ENCODE measurements at regions not wholly inside any gene's neighbourhood (a gene's known extent, or its start where the extent isn't known, plus 50 kb on each side); places are given as distances from the start of the nearest gene placed in this dataset.

- intact Hi-C loops (cut with micrococcal nuclease): no loop called here
- DNase-seq (ENCODE audit: extremely low read depth in 1 of 4, low spot score in 3 of 4) (no peak), ATAC-seq (no peak), FAIRE-seq (no peak)
- Histone ChIP-seq H3K79me2 (ENCODE audit: control insufficient read depth, insufficient read depth, low read length) (no peaks in the 10 kb centered on the region), H3K27me3 (ENCODE audit: control insufficient read depth in 2 of 2, insufficient read depth in 2 of 2, low read length in 2 of 2) (no peaks in the 10 kb centered on the region), H3K36me3 (ENCODE audit: control insufficient read depth, insufficient read depth, low read length) (no peaks in the 10 kb centered on the region), H3K4me1 (replicated peaks in 1 of 2; ENCODE audit: control insufficient read depth in 2 of 2, insufficient read depth in 2 of 2, low read length in 2 of 2) (no peaks in the 10 kb centered on the region), H3K9ac (ENCODE audit: insufficient read depth in 1 of 2, low read depth in 2 of 2, low read length in 2 of 2) (no peak overlapping the region), H3K9me3 (replicated peaks; ENCODE audit: control insufficient read depth, insufficient read depth, low read depth, low read length) (no peaks in the 10 kb centered on the region), H2AFZ (ENCODE audit: low read depth, low read length) (no peak overlapping the region), H3K4me2 (ENCODE audit: insufficient read depth, low read length) (no peak overlapping the region), H3K4me3 (no peak overlapping the region), H3K27ac (ENCODE audit: extremely low read depth, low read depth, low read length) (no peak overlapping the region), H4K20me1 (replicated peaks; ENCODE audit: control insufficient read depth, insufficient read depth, low read length) (no peaks in the 10 kb centered on the region), H3K9me1 (ENCODE audit: control insufficient read depth, insufficient read depth, low read length) (no peaks in the 10 kb centered on the region)
- TF ChIP-seq, protein P1, sequence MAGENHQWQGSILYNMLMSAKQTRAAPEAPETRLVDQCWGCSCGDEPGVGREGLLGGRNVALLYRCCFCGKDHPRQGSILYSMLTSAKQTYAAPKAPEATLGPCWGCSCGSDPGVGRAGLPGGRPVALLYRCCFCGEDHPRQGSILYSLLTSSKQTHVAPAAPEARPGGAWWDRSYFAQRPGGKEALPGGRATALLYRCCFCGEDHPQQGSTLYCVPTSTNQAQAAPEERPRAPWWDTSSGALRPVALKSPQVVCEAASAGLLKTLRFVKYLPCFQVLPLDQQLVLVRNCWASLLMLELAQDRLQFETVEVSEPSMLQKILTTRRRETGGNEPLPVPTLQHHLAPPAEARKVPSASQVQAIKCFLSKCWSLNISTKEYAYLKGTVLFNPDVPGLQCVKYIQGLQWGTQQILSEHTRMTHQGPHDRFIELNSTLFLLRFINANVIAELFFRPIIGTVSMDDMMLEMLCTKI (IDR thresholded peaks at IDR 0.05; ENCODE audit: partially characterized antibody): no peak
- TF ChIP-seq ZNF140 (CRISPR knock-in tag; IDR thresholded peaks at IDR 0.05) (no peak), ZNF785 (CRISPR knock-in tag; IDR thresholded peaks at IDR 0.05) (no peak), ZNF23 (CRISPR knock-in tag; IDR thresholded peaks at IDR 0.05) (no peak), TFE3 (CRISPR knock-in tag; IDR thresholded peaks at IDR 0.05) (no peak), ZNF644 (tag; IDR thresholded peaks at IDR 0.05; ENCODE audit: low read depth) (no peak), RBFOX2 (IDR thresholded peaks at IDR 0.05; ENCODE audit: low read depth, low read length) (no peak), IRF2 (CRISPR knock-in tag; IDR thresholded peaks at IDR 0.05) (no peak), ZNF57 (CRISPR knock-in tag; IDR thresholded peaks at IDR 0.05) (no peak), BRF1 (IDR thresholded peaks at IDR 0.05; ENCODE audit: borderline replicate concordance, extremely low read depth, insufficient read length) (no peak), ZNF77 (CRISPR knock-in tag; IDR thresholded peaks at IDR 0.05) (no peak), CBX3 (IDR thresholded peaks at IDR 0.05; ENCODE audit: borderline replicate concordance in 1 of 2, low read length in 2 of 2) (no peak)
- 6% methylated on average over 2 of the region's 2 CpGs for WGBS (ENCODE audit: insufficient coverage, low coverage, missing lambda C conversion rate)
- ChIA-PET CTCF (ENCODE audit: low intra/inter-chr PET ratio) (no interaction called here), POLR2A (interaction anchor here (0.8 kb wide), 1 partner anchor 11 kb away, joined by 3 read pairs; no protein-coding TSS in a partner anchor)
- BruUV-seq (replicated peaks): no TSS peak
- in situ Hi-C loops (cut with MboI): no loop called here
Measured at GRCh38 chr4:83839615-83840014, 303.7 kb downstream of the GPAT3 start.

All from K562 (cell line).